GM18909 (cell line): ENCODE measurements at regions not wholly inside any gene's neighbourhood (a gene's known extent, or its start where the extent isn't known, plus 50 kb on each side); places are given as distances from the start of the nearest gene placed in this dataset.
"Not testable (repeated sequence)": the region's sequence is repeated elsewhere in the genome, so short reads cannot be mapped to it uniquely, and the experiment has no call there.

Experiments
- ATAC-seq: cut with Tn5 transposase; IDR thresholded peaks from one replicate; pipeline ENCODE4 v1.9.1; 2021; ENCODE audit warnings: mild to moderate bottlenecking; ENCODE audit not compliant: unreplicated experiment, poor library complexity

DNA sequence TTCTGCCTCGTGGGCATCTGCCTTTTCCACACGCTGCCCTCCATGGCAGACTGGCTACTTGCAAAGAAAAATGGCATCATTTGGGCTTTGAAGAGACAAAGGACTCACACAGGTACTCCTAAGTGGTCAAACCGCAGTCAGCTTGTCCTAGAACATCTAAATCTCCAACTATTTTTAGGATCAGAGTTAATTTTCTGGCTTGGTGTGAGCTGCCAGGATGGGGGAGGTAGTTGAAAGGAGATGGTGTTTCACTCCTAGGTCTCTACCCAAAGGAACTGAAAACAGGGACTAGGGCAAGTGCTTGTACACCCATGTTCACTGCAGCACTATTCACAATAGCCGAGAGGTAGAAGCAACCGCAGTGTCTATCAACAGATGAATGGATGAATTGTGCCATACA is 107.9 kb upstream of the ATL2 start:
- ATAC-seq = no peak

DNA sequence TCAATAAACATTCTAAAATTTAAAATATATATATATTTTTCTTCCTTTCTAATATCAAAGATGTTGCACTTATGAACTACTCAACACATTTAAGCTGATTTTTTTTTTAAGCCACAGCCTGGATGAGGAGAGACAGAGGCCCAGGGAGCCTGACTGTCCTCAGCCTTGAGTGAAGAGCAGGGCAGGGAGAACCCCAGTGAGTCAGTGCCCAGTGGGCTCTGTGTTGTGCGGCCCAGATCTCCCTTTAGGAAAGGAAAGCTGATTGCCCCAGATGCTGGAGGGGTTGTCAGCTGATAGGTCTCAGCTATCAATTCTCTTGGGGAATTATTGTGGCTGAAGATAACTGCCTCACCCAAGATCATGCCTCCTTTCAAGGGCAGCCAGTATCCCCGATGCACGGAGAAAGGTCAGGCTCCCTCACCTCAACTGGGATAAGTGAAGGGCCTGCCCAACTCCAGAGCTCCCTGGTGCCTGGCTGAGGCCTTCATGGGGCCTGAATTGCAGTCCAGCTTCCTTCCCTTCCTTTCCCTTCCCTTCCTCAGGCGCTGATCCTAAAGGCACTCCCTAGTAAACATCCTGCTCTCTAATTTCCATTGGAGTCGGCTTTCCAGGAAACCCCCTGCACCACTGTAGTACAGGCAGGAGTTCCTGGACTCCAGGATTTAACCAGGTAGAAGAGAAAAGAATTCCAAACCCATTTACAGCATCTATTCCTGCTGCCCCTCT is 106.9 kb upstream of the ATL2 start:
- no peak for ATAC-seq

DNA sequence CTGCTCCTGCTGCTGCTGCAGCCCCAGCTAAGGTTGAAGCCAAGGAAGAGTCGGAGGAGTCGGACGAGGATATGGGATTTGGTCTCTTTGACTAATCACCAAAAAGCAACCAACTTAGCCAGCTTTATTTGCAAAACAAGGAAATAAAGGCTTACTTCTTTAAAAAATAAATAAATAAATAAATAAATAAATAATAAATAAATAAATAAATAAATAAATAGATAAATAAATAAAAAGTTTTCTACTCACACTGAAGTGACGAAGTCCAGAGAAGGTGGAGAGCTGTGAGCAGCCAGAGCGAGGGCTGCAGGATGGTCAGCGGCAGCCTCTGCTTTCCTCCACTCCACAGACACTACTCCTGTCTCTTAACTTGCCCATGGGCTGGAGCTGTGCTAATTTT is 105.6 kb upstream of the ATL2 start:
- not testable (repeated sequence) for ATAC-seq

DNA sequence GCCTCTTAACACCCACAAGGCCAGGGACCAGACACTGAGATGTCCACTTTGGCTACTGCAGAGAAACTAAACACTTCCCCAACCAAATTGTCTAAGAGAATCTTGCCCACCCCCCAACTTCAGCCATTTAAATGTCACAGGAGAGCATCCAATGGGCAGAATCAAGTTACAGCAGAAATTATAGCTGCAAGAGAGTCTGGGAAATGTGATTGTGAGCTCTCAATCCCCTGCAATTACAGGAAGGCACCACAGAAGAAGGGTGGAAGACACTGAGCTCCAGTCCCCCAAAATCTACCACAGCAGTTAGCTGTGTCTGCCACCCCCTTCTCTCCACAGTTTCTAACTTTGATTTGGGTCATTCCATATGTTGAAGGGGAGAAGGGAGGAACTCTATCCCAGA is 103.5 kb upstream of the ATL2 start:
- ATAC-seq = no peak

DNA sequence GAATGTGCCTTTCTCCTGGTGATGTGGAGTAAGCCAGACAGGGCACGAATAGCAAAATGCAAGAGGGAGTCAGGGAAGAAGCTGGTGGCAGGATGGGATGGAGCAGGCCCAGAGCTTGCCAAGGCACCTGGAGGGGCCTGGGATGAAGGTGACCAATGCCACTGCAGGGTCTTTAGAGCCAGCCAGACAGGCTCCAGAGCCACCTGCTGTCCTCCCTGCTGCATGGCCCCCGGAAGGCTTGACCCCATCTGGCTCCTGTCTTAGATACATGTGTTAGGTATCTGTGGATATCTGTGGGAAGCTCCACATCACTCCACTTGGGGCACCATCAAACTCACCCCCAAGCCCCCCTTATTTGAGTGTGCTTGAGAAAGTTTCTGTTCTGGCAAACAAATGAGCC is 99.9 kb upstream of the ATL2 start:
- no peak for ATAC-seq

DNA sequence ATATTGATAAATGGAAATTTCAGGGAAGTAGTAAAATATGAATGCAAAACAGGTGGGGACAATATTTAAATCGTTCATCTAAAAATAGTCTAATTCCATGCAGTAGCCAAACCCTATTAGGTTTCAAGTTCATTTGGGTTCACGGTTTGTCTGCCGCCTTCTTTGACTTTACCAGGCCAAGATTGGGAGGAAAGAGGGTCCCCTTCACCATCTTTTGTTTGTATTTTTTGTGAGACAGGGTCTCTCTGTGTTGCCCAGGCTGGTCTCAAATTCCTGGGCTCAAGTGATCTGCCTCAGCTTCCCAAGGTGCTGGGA is 98.5 kb upstream of the ATL2 start:
- ATAC-seq = no peak

DNA sequence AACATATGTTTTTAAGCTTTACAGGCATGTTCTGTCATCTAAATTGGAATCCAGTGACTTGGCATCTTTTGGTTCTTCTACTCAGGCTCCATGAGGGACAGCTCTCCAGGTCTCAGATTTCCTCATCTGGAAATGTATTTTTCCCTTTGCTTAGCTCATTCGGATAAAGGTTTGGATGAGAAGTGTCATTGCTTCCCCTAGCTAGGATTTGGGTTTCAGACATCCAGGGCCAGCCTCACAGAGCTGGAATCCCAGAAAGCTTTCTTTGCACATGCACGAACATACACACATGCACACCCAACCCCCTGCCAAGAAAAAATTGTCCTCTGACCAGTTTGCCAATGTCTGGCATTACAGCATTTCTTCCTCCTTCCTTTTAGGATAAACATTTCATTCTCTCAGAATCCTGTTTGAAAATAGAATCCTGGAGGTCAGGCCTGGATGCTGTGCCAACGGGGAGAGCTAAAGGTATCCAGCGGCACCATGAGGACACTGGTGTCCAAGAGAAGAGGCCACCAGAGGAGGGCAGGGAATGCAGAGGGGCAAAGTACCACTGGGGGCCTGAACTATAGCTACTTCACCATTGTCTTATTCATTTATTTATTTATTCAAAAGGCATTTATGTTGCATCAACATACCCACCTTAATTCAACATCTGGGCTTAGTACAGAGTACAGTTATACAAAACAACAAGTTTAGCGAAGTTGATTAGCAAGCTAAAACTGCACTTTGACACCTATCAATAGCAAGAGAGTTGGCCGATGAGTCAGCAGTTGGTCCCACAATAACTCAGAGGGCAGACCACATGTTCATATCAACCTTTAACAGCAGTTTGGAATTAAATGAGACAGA is 97.9 kb upstream of the ATL2 start:
- no peak for ATAC-seq

DNA sequence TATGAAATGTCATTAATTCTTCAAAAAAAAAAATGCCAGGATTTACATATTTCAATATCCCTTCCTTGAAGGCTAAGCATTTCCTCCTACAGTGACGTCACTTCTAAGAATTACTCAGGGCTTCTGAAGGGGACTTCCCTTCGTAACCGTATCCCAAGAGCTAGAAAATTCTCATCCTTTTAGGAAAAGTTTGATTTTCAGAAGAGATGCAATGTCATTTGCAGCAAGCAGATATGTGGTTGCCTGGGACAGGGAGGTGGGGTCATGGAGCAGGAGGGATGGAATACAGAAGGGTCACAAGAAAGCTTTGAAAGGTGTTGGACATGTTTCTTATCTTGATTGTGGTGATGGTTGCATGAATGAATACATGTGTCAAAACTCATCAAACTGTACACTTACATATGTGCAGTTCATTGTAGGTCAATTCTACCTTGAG is 97.0 kb upstream of the ATL2 start:
- ATAC-seq = no peak

DNA sequence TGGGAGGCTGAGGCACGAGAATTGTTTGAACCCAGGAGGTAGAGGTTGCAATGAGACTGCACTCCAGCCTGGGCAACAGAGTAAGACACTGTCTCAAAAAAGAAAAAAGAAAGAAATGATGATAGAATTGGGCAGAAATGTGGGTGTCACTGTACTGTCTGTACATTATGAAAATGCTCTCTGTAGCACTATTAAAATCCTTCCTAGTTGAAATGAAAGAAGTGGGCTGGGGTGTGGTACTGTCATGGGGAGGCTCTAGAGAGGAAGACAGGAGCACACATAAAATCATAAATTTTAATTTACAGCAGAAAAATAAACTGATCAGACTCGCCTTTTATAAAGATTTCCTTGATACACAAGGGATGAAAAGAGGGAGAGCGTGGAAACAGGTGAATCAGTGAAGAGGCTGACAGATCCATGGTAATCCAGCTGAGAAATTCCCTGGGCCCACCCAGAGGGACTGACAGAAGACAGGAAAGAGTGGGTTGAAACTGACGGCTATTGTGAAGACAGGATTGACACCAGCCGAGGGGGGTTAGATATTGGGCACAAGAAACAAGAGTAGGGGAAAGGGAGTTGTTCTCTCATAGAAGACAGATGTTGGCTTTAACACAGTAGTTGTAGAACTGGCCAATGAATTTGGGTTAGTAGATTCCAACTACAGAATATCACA is 96.4 kb upstream of the ATL2 start:
- no peak for ATAC-seq

DNA sequence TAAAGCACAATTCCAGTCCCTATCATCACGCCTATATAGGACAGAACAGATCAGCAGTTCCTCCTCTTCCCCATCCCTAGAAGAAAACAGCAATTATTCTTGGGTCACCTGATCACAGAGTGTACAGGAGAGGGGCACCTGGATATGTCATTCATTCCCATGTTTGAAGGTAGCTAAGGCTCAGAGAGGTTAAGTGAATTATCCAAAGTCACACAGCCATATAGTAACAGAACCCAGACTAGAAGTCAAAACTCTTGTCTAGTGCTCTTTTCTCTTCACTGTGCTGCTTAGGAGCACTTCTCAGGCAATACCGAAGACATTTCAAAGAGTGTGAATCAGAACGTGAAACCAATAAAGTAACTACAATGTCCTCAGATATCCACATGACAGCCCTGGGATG is 93.0 kb upstream of the ATL2 start:
- no peak for ATAC-seq

DNA sequence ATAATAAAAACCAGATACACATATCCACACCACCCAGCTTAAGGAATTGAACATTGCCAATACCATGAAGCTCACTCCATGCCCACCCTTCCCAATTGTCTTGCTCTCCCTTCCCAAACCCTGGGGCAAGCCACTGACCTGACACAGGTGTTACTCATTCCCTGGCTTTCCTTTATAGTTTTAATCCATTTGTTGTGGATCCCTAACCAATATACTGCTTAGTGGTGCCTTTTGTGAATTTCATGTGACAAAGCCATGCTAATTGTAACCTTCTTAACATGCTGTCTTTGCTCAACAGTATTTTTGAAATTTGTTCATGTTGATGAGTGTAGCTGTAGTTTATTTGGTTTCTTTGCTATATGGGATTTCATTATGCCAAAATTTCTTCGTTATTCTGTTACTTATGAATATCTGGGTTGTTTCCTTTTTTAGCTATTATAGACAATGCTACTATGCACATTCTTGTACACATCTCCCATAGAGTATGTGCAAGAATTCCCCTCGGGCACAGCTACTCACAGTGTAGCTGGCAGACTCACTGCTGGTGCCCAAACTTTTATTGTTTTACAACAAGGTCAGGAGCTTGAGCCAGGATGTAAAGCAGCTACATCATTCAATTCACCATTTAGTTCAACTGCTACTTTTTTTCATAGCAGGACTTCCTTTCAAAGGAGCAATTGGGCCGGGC is 90.8 kb upstream of the ATL2 start:
- ATAC-seq = no peak

DNA sequence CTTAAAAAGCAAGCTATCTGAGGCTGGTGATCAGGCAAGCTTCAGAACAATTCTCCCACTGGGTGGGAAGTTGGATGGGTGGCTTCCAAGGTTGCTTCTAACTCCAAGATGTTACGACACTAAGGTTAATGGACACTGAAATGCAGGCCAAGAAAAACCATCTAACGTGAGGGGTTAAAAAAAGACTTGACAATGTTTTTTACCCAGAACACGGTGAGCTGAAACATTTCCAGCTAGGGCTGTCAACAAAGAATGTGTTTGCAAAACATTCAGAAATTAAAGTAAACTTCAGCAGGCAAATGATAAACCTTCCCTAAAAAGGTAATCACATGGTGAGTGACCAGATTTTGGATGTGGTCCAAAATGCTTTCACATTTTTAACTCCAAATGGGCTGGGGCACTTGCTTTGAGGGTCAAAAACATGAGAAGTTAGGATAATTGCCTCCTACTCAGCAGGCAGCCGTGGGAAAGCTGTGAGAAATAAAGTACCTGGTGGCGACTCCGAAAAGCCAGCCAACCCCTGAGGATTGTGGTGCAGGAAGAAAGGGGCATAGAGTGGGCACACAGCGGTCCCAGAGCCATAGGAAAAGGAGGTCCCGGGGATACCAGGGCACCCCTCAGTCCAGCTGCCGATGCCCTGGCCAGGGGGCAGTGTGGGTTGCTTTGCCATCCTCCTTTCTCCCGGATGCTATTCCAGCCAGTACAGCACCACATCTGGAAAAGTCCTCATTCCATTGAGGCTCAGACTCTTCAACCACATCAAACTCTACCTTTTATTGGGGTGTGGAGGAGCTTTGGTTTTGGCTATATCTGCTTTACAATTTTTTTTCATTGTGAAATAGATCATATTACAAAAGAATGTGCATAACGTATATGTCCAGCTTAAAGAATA is 90.0 kb upstream of the ATL2 start:
- ATAC-seq = no peak

DNA sequence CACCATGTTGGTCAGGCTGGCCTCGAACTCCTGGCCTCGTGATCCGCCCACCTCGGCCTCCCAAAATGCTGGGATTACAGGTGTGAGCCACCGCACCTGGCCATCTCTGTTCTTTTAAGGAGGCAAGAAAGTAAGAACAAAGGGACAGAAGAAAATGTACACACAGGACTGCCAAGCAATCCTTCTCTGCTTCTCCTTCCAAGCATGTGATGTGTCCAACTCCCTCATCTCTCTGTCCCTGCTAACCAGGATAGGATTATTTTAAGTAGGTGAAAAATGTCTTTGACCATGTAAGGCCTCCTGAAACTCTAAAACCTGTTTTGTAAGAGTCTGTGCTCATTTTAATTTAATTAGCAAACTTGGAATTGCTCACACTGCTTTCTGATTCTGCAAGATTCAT is 89.3 kb upstream of the ATL2 start:
- ATAC-seq = no peak

DNA sequence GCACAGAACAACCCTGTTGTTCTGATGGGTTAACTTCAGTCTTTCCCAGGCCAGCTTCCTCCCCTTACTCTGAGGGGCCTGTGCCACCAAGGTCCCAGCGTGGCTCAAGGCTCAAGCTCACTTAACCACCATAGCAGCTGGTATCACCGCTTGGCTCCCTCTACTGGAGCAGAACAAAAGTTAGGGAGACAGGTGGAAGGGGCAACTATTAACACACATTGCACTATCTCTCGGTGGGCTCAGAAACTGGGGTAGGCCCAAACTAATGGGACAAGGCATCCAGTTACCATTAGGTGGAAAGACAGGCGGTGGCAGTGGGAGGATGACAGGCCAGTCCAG is 88.7 kb upstream of the ATL2 start:
- no peak for ATAC-seq

DNA sequence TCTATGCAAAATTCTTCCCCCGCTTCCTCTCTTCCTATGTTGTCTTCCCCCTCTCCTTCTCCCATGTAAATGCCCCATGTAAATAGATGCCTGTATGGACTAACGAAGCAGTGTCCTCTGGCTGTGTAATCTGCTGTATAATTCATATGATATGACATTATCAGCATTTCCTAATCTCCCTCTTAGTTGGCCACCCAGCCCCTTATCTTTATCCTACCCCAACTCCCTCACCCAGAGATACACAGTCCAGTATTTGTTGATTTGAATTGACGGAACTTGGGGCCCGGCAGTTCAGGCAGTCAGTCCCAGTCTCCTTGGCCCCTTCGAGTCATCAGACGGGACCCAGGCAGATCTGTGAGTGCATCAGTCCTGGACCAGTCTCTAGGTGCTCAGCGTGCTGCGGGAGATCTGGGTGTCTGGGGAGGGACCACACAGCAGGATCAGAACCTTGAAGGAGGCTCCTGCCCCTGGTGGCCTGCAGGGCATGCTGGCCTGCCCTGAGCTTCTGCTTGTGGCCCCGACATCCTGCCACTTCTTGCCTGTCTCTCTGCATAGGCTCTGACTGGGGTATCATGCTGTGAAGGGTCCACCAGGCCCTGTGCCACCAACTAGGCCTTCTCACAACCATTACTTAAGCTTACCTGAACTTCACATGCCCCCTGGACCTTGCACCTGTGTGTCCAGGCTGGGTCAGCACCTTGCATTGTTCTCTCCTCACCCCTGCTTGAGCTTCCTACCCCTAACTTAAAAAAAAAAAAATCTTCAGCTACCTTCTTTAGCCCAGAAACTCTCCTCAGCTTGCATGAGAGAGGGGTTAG is 88.1 kb upstream of the ATL2 start:
- no peak for ATAC-seq

DNA sequence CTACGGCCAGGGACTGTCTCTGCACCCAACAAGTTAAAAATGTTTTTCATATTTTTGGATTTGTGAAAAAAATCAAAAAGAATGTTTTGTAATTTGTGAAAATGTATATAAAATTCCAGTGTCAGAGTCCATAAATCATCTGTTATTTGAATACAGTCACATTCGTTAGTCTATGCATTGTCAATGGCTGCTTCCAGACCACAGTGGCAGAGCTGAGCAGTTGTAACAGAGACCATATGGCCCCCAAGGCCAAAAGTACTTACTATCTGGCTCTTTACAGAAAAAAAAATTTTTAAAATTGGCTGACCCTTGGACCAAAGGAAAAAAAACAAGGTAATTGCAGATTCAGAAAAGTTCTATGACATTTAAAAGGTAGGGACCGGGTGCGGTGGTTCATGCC is 86.7 kb upstream of the ATL2 start:
- no peak for ATAC-seq

DNA sequence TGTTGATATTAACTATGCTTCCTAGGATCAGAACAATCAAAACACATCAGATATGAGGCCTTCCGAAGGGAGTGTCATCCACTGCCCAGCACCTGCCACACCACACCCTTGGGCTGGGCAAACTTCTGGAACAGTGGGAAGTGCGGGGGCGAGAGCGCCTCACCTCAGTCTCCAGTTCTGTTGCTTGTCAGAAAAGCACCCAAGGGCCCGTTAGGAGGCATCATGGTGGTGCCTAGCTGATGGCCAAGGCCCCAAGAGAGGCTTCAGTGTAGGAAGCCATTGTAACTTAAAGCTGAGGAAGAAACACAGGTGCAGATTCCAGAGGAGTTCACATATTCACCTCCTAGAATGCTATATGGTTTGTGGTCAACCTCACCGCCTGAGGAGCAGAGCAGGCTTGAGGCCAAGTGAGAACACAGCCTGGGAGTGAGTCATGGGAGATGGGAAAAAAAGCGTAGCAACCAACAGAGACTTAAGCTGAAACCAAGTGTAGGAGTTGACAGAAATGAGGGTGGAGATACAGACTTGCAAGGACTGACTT is 85.1 kb upstream of the ATL2 start:
- ATAC-seq = no peak

DNA sequence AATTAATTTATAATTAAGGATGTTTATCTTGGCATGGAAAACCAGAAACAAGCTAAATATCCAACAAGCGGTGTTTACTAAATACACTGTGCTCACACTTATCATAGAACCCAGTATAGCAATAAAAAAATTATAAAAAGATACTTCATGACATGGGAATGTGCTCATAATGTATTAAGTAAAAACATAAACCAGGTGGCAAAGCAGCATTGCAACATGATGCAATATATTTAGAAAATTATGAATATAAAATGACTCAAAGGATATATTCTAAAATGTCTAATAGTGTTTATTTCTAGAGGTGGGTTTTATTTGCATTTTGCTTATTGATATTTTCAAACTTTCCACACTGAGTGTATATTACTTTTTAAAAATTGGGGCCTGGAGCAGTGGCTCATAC is 84.4 kb upstream of the ATL2 start:
- no peak for ATAC-seq

DNA sequence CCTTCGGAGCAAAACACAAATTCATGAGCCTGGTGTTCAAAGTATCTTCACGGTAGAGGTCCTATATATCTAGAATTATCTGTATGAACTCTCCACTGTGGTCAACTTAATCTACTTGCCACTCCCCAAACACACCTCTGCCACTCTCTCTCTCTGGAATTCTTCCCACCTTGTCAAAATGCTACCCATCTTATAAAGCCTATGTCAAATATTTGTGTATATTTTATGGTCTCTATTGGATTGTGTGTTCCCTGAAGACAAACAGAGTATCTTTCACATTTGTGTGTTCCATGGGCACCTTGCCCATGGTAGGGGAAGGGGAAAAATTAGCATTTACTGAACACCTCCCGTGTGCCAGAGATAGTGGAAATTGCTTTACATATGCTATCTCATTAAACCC is 83.2 kb upstream of the ATL2 start:
- ATAC-seq = no peak
